ENCODE measurements at regions not wholly inside any gene's neighbourhood (a gene's known extent, or its start where the extent isn't known, plus 50 kb on each side); places are given as distances from the start of the nearest gene placed in this dataset.

DNA sequence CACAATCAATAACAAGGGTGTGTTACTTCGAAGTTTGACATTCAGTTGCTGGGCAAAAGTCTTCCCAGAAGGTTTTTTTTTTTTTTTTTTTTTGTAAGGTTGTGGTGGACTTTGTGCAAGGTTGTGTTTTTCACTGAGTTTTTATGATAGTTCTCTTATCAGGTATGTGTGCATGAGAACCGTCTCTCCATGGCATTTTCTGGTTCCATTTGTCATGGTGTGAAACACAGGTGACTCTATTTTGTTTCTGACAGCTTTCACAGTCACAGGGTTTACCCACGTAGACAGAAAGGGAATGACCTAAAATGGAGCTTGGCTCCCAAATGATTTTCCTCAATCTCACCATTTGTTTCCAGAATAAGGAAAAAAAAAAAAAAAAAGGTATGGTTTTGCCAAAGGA lies 1377.2 kb upstream of the CADM2 start:
- Mint-ChIP-seq H3K4me1 (no peaks in the 10 kb centered on the region), H3K27ac (no peak overlapping the region), H3K27me3 (ENCODE audit: low read depth in 2 of 2) (no peaks in the 10 kb centered on the region), H3K4me3 (no peak overlapping the region), H3K9me3 (peaks cover 16 to 19% of the 10 kb centered on the region in 2 donors), H3K36me3 (peaks cover 26% of the 10 kb centered on the region)
- TF ChIP-seq, protein P1, sequence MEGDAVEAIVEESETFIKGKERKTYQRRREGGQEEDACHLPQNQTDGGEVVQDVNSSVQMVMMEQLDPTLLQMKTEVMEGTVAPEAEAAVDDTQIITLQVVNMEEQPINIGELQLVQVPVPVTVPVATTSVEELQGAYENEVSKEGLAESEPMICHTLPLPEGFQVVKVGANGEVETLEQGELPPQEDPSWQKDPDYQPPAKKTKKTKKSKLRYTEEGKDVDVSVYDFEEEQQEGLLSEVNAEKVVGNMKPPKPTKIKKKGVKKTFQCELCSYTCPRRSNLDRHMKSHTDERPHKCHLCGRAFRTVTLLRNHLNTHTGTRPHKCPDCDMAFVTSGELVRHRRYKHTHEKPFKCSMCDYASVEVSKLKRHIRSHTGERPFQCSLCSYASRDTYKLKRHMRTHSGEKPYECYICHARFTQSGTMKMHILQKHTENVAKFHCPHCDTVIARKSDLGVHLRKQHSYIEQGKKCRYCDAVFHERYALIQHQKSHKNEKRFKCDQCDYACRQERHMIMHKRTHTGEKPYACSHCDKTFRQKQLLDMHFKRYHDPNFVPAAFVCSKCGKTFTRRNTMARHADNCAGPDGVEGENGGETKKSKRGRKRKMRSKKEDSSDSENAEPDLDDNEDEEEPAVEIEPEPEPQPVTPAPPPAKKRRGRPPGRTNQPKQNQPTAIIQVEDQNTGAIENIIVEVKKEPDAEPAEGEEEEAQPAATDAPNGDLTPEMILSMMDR (IDR thresholded peaks at IDR 0.05), result no peak
- no peak overlapping the region for H3K27ac ChIP-seq (ENCODE audit: low read length)
- DNase-seq (no peak), ATAC-seq (no peak)
- no peaks in the 10 kb centered on the region for H3K27me3 ChIP-seq (ENCODE audit: control insufficient read depth, insufficient read depth, low read length)
- H3K4me1 ChIP-seq (ENCODE audit: control insufficient read depth, insufficient read depth, low read length), result no peaks in the 10 kb centered on the region
- intact Hi-C loops (cut with micrococcal nuclease), result no loop called here
- H3K4me3 ChIP-seq (ENCODE audit: low read length), result no peak overlapping the region
- H3K9me3 ChIP-seq (ENCODE audit: control insufficient read depth, insufficient read depth, low read length), result no peaks in the 10 kb centered on the region
- no peaks in the 10 kb centered on the region for H3K36me3 ChIP-seq (ENCODE audit: control insufficient read depth, insufficient read depth, low read length)
- WGBS (ENCODE audit: insufficient coverage), result 58% methylated on average over 3 of the region's 3 CpGs

DNA sequence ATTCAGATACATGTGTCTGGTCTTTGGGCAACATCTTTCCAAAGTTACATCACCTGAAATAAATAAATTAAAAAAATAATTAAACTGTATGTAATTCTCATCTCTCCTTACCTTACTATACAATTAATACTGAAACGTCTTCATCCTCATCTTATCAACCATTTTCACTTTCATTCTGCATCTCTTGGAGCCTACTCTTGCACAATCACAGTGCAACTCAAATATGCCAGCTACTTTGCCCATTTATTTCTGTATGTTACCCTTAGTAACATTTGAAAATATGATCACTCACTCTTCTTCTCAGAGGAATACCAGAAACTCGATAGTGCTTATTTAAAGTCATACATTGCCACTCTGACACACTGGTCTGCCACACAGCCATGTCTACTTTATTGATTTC lies 1357.1 kb upstream of the CADM2 start:
- Mint-ChIP-seq H3K27ac (no peak overlapping the region), H3K36me3 (no peaks in the 10 kb centered on the region), H3K9me3 (peaks cover 10 to 15% of the 10 kb centered on the region in 2 donors), H3K4me1 (no peaks in the 10 kb centered on the region), H3K4me3 (no peak overlapping the region), H3K27me3 (ENCODE audit: low read depth in 2 of 2) (no peaks in the 10 kb centered on the region)
- intact Hi-C loops (cut with micrococcal nuclease), result no loop called here
- peaks cover 4% of the 10 kb centered on the region for H3K9me3 ChIP-seq (ENCODE audit: control insufficient read depth, insufficient read depth, low read length)
- WGBS (ENCODE audit: insufficient coverage), result 32% methylated on average over 2 of the region's 2 CpGs
- no peaks in the 10 kb centered on the region for H3K27me3 ChIP-seq (ENCODE audit: control insufficient read depth, insufficient read depth, low read length)
- ATAC-seq (no peak), DNase-seq (no peak)
- H3K4me3 ChIP-seq (ENCODE audit: low read length), result no peak overlapping the region
- no peaks in the 10 kb centered on the region for H3K4me1 ChIP-seq (ENCODE audit: control insufficient read depth, insufficient read depth, low read length)
- TF ChIP-seq, protein P1 (IDR thresholded peaks at IDR 0.05), result no peak
- no peak overlapping the region for H3K27ac ChIP-seq (ENCODE audit: low read length)
- H3K36me3 ChIP-seq (ENCODE audit: control insufficient read depth, insufficient read depth, low read length), result no peaks in the 10 kb centered on the region

DNA sequence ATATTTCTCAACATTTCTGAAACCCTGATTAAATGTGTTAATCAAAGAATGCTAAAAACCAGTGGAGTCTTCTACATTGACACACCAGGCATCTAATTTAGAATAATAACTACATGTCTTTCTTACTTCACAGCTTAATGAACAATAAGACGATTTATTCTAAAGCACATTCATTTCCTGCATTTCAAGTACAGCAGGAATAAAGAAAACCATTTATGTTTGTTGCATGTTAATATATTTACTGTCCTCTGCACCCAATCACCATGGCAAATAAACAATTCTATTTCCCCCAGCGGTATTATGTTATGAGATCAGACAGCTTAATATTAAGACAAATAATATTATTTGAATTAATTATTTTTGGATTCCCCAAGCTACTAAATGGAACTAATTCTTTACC lies 1336.3 kb upstream of the CADM2 start:
- H3K36me3 ChIP-seq (ENCODE audit: control insufficient read depth, insufficient read depth, low read length), result no peaks in the 10 kb centered on the region
- H3K27ac ChIP-seq (ENCODE audit: low read length), result no peak overlapping the region
- ATAC-seq (no peak), DNase-seq (no peak)
- intact Hi-C loops (cut with micrococcal nuclease), result no loop called here
- TF ChIP-seq, protein P1 (IDR thresholded peaks at IDR 0.05), result no peak
- no peaks in the 10 kb centered on the region for H3K27me3 Mint-ChIP-seq (ENCODE audit: low read depth in 2 of 2)
- H3K4me3 Mint-ChIP-seq, result no peak overlapping the region
- H3K9me3 ChIP-seq (ENCODE audit: control insufficient read depth, insufficient read depth, low read length), result peaks cover 10% of the 10 kb centered on the region
- no peaks in the 10 kb centered on the region for H3K4me1 Mint-ChIP-seq
- no peaks in the 10 kb centered on the region for H3K4me1 ChIP-seq (ENCODE audit: control insufficient read depth, insufficient read depth, low read length)
- no peak overlapping the region for H3K4me3 ChIP-seq (ENCODE audit: low read length)
- H3K36me3 Mint-ChIP-seq, result no peaks in the 10 kb centered on the region
- H3K27ac Mint-ChIP-seq, result no peak overlapping the region
- H3K27me3 ChIP-seq (ENCODE audit: control insufficient read depth, insufficient read depth, low read length), result no peaks in the 10 kb centered on the region
- H3K9me3 Mint-ChIP-seq, result peaks cover 4 to 9% of the 10 kb centered on the region in 2 donors
- no CpG with 5 or more reads among the region's 2 CpGs for WGBS (ENCODE audit: insufficient coverage)

DNA sequence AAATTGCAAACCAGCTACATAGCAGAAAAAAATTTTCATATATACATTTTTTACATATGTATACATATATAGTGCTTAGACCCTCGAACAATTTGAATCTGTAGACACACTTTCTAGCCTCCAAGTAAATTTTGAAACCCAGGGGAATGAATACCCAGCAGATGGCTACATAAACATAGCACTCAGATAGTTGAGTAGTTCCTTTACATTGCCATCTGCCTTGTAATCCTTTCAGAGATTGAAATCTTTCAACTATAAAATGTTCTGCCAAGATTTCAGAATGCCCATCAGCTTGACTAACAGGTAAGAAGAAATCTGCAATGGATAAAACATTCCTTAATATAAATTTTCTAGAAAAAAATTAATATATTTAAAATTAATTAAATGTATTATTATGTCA lies 1333.5 kb upstream of the CADM2 start:
- H3K4me1 ChIP-seq (ENCODE audit: control insufficient read depth, insufficient read depth, low read length), result no peaks in the 10 kb centered on the region
- H3K36me3 ChIP-seq (ENCODE audit: control insufficient read depth, insufficient read depth, low read length), result no peaks in the 10 kb centered on the region
- H3K27ac ChIP-seq (ENCODE audit: low read length), result no peak overlapping the region
- no peak for DNase-seq
- Mint-ChIP-seq H3K4me1 (no peaks in the 10 kb centered on the region), H3K9me3 (peaks cover 6 to 8% of the 10 kb centered on the region in 2 donors), H3K27me3 (ENCODE audit: low read depth in 2 of 2) (no peaks in the 10 kb centered on the region), H3K36me3 (no peaks in the 10 kb centered on the region), H3K27ac (no peak overlapping the region), H3K4me3 (no peak overlapping the region)
- H3K9me3 ChIP-seq (ENCODE audit: control insufficient read depth, insufficient read depth, low read length), result peaks cover 3% of the 10 kb centered on the region
- no peaks in the 10 kb centered on the region for H3K27me3 ChIP-seq (ENCODE audit: control insufficient read depth, insufficient read depth, low read length)
- no peak overlapping the region for H3K4me3 ChIP-seq (ENCODE audit: low read length)
- TF ChIP-seq, protein P1 (IDR thresholded peaks at IDR 0.05), result no peak
- 50% methylated on average over 1 of the region's 1 CpG for WGBS (ENCODE audit: insufficient coverage)
- no peak for ATAC-seq
- intact Hi-C loops (cut with micrococcal nuclease), result no loop called here

Data from natural killer cell (primary cell).